ENCODE measurements at regions not wholly inside any gene's neighbourhood (a gene's known extent, or its start where the extent isn't known, plus 50 kb on each side); places are given as distances from the start of the nearest gene placed in this dataset.

DNA sequence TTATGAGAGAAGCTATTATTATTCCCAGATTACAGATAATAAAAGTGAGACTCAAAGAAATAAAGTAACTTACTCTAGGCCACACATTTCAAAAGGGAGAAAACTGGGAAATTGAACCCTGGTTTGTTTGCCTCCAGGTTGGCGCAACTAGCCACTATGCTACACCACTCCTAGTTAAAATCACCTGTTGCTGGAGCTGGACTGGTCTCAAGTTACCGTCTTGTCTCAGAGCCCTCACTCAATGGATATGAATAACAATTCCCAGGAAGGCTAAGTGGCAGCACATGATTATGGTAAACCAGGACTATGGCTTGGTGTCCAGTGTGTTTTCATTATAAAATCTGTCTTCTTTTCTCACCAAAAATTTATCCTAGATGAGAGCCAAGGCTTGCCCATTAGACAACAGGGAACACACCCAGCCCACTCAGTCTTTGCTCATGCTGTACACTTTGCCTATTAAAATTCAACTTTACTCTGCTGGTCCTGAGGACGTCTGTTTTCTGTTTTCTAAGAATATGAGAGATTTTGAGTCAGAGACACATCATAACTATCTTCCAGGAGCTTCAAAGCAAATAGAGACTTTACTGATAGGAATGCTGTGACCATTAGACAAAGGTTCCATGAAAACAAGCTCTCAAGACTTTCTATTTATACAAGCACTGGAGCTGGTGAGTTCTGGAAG is 58.1 kb downstream of the ADRB2 start:
- H3K4me3 ChIP-seq (ENCODE audit: low read depth in 2 of 2, low read length in 1 of 2) = no peak overlapping the region
- H3F3A ChIP-seq (replicated peaks; ENCODE audit: insufficient read depth) = peaks cover 6% of the 10 kb centered on the region
- no peaks in the 10 kb centered on the region for H3K36me3 ChIP-seq (replicated peaks in 1 of 2; ENCODE audit: control insufficient read depth in 1 of 2, insufficient read depth in 2 of 2, low read length in 1 of 2)
- ChIA-PET POLR2A (no interaction called here), CTCF (no interaction called here)
- no peak for DNase-seq
- H3K9me3 ChIP-seq = no peaks in the 10 kb centered on the region
- H3K9ac ChIP-seq = no peak overlapping the region
- H2AFZ ChIP-seq (ENCODE audit: low read depth) = peak overlapping the region; percentile 70; the same call in 1 of the 2 replicates
- TF ChIP-seq TCF12 (IDR thresholded peaks at IDR 0.05) (no peak), YY1 (IDR thresholded peaks at IDR 0.05; ENCODE audit: low read depth) (no peak), REST (IDR thresholded peaks at IDR 0.05; ENCODE audit: low read depth, low read length) (no peak)
- H3K79me2 ChIP-seq (ENCODE audit: insufficient read depth) = no peaks in the 10 kb centered on the region
- 56% methylated on average over 3 of the region's 3 CpGs for WGBS (ENCODE audit: low lambda C conversion rate)
- H4K20me1 ChIP-seq (ENCODE audit: insufficient read depth) = no peaks in the 10 kb centered on the region
- no peaks in the 10 kb centered on the region for H3K4me1 ChIP-seq (ENCODE audit: control insufficient read depth in 1 of 2, insufficient read depth in 2 of 2, low read depth in 1 of 2, low read length in 1 of 2)
- H3K4me2 ChIP-seq = no peak overlapping the region
- no peaks in the 10 kb centered on the region for H3K27me3 ChIP-seq (ENCODE audit: insufficient read depth)
- no peaks in the 10 kb centered on the region for H3K9me2 ChIP-seq
- H3K27ac ChIP-seq (ENCODE audit: low read depth in 2 of 2, low read length in 1 of 2) = no peak overlapping the region

DNA sequence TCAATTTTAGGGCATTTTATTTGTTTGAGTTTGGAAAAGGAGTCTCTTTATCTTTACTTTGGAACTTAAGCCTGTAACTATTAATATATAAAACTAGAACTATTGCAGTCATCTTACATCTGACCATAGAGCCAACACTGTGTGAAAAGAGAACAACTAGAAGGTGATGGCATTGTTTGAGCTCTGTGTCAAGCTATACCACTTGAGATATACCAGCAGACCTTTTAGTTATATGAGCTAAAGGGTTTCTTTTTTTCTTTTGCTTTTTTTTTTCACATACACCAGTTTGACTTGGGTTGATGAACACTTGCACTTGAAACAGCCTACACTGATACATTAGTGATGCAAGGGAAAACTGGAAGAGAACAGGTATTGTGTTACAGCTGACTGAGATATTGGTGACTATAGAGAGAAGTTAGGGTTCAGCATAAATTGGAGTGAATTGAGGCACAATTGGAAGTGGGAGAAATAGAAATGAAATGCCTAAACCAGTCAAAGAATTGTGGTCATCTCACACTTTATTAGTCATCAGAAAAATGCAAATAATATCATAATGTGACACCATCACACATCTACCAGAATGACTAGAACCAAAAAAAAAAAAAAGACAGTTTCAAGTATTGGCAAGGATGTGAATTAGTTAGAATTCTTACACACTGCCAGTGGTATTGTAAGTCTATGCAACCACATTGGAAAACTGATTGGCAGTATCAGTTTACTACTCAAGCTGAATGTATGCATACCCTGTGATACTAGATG is 60.9 kb downstream of the ADRB2 start:
- Histone ChIP-seq H3K9me2 (no peaks in the 10 kb centered on the region), H3K4me3 (ENCODE audit: low read depth in 2 of 2, low read length in 1 of 2) (no peak overlapping the region), H3K79me2 (ENCODE audit: insufficient read depth) (no peaks in the 10 kb centered on the region), H3F3A (replicated peaks; ENCODE audit: insufficient read depth) (peaks cover 6% of the 10 kb centered on the region), H4K20me1 (ENCODE audit: insufficient read depth) (no peaks in the 10 kb centered on the region), H3K9ac (no peak overlapping the region), H3K4me1 (ENCODE audit: control insufficient read depth in 1 of 2, insufficient read depth in 2 of 2, low read depth in 1 of 2, low read length in 1 of 2) (no peaks in the 10 kb centered on the region), H3K9me3 (no peaks in the 10 kb centered on the region), H3K36me3 (replicated peaks in 1 of 2; ENCODE audit: control insufficient read depth in 1 of 2, insufficient read depth in 2 of 2, low read length in 1 of 2) (no peaks in the 10 kb centered on the region), H3K27ac (ENCODE audit: low read depth in 2 of 2, low read length in 1 of 2) (no peak overlapping the region), H3K27me3 (ENCODE audit: insufficient read depth) (no peaks in the 10 kb centered on the region), H2AFZ (ENCODE audit: low read depth) (no peak overlapping the region), H3K4me2 (no peak overlapping the region)
- DNase-seq = no peak
- POLR2A ChIA-PET = no interaction called here
- CTCF ChIA-PET = interaction anchor here (0.6 to 1.1 kb wide), 2 partner anchors 15 to 258 kb away, joined by 3 read pairs; no protein-coding TSS in a partner anchor
- TF ChIP-seq RAD21 (IDR thresholded peaks at IDR 0.05; ENCODE audit: low read length) (no peak), CHD2 (IDR thresholded peaks at IDR 0.05; ENCODE audit: low read length, partially characterized antibody) (no peak), EP300 (IDR thresholded peaks at IDR 0.05; ENCODE audit: borderline replicate concordance in 1 of 2, low read depth in 1 of 2, low read length in 1 of 2) (no peak), JUND (IDR thresholded peaks at IDR 0.05) (no peak), POLR2AphosphoS5 (IDR thresholded peaks at IDR 0.05; ENCODE audit: low read depth, low read length) (no peak), NFIC (IDR thresholded peaks at IDR 0.05; ENCODE audit: borderline replicate concordance) (no peak), SMC3 (IDR thresholded peaks at IDR 0.05; ENCODE audit: low read depth, low read length) (no peak), USF1 (IDR thresholded peaks at IDR 0.05; ENCODE audit: borderline replicate concordance, low read depth) (no peak)
- TF ChIP-seq, protein P1, sequence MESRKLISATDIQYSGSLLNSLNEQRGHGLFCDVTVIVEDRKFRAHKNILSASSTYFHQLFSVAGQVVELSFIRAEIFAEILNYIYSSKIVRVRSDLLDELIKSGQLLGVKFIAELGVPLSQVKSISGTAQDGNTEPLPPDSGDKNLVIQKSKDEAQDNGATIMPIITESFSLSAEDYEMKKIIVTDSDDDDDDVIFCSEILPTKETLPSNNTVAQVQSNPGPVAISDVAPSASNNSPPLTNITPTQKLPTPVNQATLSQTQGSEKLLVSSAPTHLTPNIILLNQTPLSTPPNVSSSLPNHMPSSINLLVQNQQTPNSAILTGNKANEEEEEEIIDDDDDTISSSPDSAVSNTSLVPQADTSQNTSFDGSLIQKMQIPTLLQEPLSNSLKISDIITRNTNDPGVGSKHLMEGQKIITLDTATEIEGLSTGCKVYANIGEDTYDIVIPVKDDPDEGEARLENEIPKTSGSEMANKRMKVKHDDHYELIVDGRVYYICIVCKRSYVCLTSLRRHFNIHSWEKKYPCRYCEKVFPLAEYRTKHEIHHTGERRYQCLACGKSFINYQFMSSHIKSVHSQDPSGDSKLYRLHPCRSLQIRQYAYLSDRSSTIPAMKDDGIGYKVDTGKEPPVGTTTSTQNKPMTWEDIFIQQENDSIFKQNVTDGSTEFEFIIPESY (IDR thresholded peaks at IDR 0.05; ENCODE audit: borderline replicate concordance, low read depth) = no peak
- TF ChIP-seq, protein P2, sequence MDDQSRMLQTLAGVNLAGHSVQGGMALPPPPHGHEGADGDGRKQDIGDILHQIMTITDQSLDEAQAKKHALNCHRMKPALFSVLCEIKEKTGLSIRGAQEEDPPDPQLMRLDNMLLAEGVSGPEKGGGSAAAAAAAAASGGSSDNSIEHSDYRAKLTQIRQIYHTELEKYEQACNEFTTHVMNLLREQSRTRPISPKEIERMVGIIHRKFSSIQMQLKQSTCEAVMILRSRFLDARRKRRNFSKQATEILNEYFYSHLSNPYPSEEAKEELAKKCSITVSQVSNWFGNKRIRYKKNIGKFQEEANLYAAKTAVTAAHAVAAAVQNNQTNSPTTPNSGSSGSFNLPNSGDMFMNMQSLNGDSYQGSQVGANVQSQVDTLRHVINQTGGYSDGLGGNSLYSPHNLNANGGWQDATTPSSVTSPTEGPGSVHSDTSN (IDR thresholded peaks at IDR 0.05) = no peak
- TF ChIP-seq, protein P3, sequence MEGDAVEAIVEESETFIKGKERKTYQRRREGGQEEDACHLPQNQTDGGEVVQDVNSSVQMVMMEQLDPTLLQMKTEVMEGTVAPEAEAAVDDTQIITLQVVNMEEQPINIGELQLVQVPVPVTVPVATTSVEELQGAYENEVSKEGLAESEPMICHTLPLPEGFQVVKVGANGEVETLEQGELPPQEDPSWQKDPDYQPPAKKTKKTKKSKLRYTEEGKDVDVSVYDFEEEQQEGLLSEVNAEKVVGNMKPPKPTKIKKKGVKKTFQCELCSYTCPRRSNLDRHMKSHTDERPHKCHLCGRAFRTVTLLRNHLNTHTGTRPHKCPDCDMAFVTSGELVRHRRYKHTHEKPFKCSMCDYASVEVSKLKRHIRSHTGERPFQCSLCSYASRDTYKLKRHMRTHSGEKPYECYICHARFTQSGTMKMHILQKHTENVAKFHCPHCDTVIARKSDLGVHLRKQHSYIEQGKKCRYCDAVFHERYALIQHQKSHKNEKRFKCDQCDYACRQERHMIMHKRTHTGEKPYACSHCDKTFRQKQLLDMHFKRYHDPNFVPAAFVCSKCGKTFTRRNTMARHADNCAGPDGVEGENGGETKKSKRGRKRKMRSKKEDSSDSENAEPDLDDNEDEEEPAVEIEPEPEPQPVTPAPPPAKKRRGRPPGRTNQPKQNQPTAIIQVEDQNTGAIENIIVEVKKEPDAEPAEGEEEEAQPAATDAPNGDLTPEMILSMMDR (IDR thresholded peaks at IDR 0.05) = no peak
